HFF-Myc (cell line): ENCODE measurements at regions not wholly inside any gene's neighbourhood (a gene's known extent, or its start where the extent isn't known, plus 50 kb on each side); places are given as distances from the start of the nearest gene placed in this dataset.

ENCODE experiments used
- DNase-seq: peaks from one replicate; pipeline ENCODE4 v3.0.0-alpha.2; 2011; ENCODE audit warnings: low read depth; ENCODE audit errors: extremely low read depth
- H3K4me3 ChIP-seq: replicated peaks from 2 replicates; pipeline ENCODE4 v1.5.1; 2011; ENCODE audit warnings: low read depth, mild to moderate bottlenecking, control low read depth, low read length
- TF ChIP-seq, protein P1 (sequence below): IDR thresholded peaks from 2 replicates; pipeline ENCODE4 v1.5.1; 2012; ENCODE audit warnings: mild to moderate bottlenecking, low read depth, low read length, control low read depth; ENCODE audit errors: missing control alignments

DNA sequence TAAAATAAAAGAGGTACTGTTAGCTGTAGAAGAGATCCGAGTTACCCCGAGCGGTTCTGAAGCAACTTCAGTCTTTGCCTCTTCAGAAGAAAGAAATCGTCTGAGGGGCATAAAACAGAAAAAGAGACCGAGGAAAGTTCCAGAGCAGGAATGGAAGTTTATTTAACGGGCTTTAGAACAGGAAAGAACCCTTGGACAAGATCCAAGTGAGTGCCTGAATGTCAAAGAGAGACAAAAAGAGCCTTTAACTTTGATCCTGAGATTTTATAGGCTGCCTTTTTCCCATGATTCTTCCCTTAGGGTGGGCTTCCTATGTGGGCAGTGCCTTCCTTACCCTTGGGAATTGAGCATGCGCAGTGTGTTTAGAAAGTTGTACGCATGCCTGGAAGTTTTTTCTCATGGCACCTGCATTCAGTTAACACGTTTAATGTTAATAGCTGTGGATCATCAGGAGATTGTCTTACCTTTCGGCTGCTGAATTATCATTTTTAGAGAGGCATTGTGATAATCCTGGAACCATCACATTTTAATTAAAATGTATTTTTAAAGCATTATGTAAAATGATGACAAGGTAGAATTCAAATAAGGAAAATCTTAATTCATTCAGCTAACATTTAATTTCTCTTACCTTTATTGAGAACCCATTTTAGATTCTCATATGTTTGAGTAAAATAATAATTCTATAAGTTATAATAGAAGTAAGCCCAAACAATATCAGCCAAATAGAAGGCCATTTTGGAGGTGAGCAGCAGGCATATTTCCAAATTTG lies 269.5 kb upstream of the ZSWIM2 start:
- TF ChIP-seq, protein P1, sequence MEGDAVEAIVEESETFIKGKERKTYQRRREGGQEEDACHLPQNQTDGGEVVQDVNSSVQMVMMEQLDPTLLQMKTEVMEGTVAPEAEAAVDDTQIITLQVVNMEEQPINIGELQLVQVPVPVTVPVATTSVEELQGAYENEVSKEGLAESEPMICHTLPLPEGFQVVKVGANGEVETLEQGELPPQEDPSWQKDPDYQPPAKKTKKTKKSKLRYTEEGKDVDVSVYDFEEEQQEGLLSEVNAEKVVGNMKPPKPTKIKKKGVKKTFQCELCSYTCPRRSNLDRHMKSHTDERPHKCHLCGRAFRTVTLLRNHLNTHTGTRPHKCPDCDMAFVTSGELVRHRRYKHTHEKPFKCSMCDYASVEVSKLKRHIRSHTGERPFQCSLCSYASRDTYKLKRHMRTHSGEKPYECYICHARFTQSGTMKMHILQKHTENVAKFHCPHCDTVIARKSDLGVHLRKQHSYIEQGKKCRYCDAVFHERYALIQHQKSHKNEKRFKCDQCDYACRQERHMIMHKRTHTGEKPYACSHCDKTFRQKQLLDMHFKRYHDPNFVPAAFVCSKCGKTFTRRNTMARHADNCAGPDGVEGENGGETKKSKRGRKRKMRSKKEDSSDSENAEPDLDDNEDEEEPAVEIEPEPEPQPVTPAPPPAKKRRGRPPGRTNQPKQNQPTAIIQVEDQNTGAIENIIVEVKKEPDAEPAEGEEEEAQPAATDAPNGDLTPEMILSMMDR = no peak
- no peak for DNase-seq
- H3K4me3 ChIP-seq = no peak overlapping the region

GRCh38 chr2:187117483-187117882 lies 268.5 kb upstream of the ZSWIM2 start:
- DNase-seq = no peak
- TF ChIP-seq, protein P1 = no peak
- no peak overlapping the region for H3K4me3 ChIP-seq

DNA sequence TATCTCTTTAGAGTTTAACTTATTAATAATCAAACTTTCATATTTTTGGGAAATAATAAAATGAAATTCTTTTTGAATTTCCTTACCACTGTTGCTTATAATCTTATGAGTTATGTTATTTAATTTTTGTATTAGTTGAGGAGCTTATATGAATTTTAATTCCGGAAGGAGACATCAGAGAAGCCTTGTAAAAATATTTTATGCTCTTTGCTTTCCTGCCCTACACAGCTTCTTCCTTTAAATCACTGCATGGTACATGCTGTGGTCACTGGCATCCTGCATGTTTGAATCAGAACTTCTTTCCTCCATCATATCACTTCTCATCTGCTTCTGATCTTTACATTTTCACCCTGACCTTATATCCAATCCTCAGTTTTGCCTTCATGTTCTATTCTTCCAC lies 266.7 kb upstream of the ZSWIM2 start:
- no peak overlapping the region for H3K4me3 ChIP-seq
- DNase-seq = no peak
- TF ChIP-seq, protein P1 = no peak

- H3K4me3 ChIP-seq = no peak overlapping the region
- no peak for DNase-seq
- TF ChIP-seq, protein P1 = no peak
Observed at GRCh38 chr2:187107001-187107400, 258.0 kb upstream of the ZSWIM2 start.

- TF ChIP-seq, protein P1 = no peak
- no peak for DNase-seq
- no peak overlapping the region for H3K4me3 ChIP-seq
Observed at GRCh38 chr2:187105218-187105617, 256.2 kb upstream of the ZSWIM2 start.

GRCh38 chr2:187102381-187102780 lies 253.4 kb upstream of the ZSWIM2 start:
- no peak for DNase-seq
- TF ChIP-seq, protein P1 = no peak
- H3K4me3 ChIP-seq = no peak overlapping the region

DNA sequence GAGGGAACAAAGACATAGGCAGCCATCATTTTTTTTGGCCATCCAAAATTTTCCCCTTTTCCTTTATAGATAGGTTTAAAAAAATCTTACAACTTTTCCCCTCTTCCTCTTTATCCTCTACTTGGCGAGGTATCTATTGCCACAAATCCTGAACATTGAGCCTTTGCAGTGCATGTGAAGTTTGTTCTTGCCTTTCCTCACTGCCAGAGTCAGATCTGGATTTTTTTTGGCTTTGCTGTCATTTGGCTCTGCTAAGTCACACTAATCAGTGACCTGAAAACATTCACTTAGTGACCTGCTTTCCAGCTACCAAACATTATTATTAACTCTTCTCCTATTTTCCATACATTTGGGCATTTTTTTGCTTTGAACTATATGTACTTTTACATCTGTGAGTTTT lies 249.2 kb upstream of the ZSWIM2 start:
- DNase-seq = no peak
- TF ChIP-seq, protein P1 = no peak
- no peak overlapping the region for H3K4me3 ChIP-seq
